SU-DHL-6 (cell line): ENCODE measurements at regions not wholly inside any gene's neighbourhood (a gene's known extent, or its start where the extent isn't known, plus 50 kb on each side); places are given as distances from the start of the nearest gene placed in this dataset.

Experiments used
- H2AFZ ChIP-seq: fragments of 200-600 bp; sonication (generic); 2 replicates; pipeline ENCODE4 v1.6.1; 2014; ENCODE audit warnings: low read depth, mild to moderate bottlenecking, moderate library complexity, mixed read lengths, antibody characterized with exemption, low read length; ENCODE audit not compliant: severe bottlenecking
- H3F3A ChIP-seq: fragments of 200-600 bp; shearing (Covaris generic); 2 replicates; pipeline ENCODE4 v1.6.0; 2016; ENCODE audit warnings: antibody characterized with exemption, mild to moderate bottlenecking; ENCODE audit not compliant: insufficient read depth
- H3K27ac ChIP-seq: fragments of 200-600 bp; sonication (generic); 2 replicates; pipeline ENCODE4 v1.5.1; 2016; ENCODE audit warnings: low read depth, mild to moderate bottlenecking, low read length, moderate library complexity, mixed read lengths
- H3K27me3 ChIP-seq: fragments of 200-600 bp; sonication (generic), shearing (Covaris generic); 2 replicates; pipeline ENCODE4 v1.6.0; 2014; ENCODE audit warnings: mild to moderate bottlenecking, low read length
- H3K36me3 ChIP-seq: fragments of 200-600 bp; sonication (generic); 2 replicates; pipeline ENCODE4 v1.6.1; 2014; ENCODE audit warnings: mild to moderate bottlenecking, low read length, mixed read lengths
- H3K4me2 ChIP-seq: fragments of 300-600, 200-600 bp; shearing (Covaris generic), sonication (generic); 2 replicates; pipeline ENCODE4 v1.6.0; 2014; ENCODE audit warnings: low read length, low read depth, mild to moderate bottlenecking; ENCODE audit not compliant: poor library complexity, severe bottlenecking
- H3K4me3 ChIP-seq: fragments of 200-600 bp; sonication (generic); 2 replicates; pipeline ENCODE4 v1.5.1; 2014; ENCODE audit warnings: antibody characterized with exemption, low read length, mild to moderate bottlenecking, mixed read lengths; ENCODE audit not compliant: insufficient read depth, poor library complexity, severe bottlenecking
- H3K79me2 ChIP-seq: fragments of 200-600 bp; sonication (generic); 2 replicates; pipeline ENCODE4 v1.6.1; 2014; ENCODE audit warnings: mild to moderate bottlenecking, low read length, moderate library complexity; ENCODE audit not compliant: insufficient read depth
- H3K9ac ChIP-seq: fragments of 200-600 bp; sonication (generic); 2 replicates; pipeline ENCODE4 v1.7.0; 2014; ENCODE audit warnings: mild to moderate bottlenecking, low read length
- H3K9me2 ChIP-seq: fragments of 200-600 bp; sonication (generic); replicated peaks from 2 replicates; pipeline ENCODE4 v1.6.1; 2014; ENCODE audit warnings: low read length; ENCODE audit not compliant: insufficient read depth
- H3K9me3 ChIP-seq: fragments of 200-600 bp; sonication (generic); 2 replicates; pipeline ENCODE4 v1.6.1; 2014; ENCODE audit warnings: low read length, mixed read lengths; ENCODE audit not compliant: insufficient read depth
- H4K20me1 ChIP-seq: fragments of 200-600 bp; sonication (generic); 2 replicates; pipeline ENCODE4 v1.6.1; 2014; ENCODE audit warnings: low read depth, mild to moderate bottlenecking, antibody characterized with exemption, low read length, moderate library complexity, mixed read lengths
- CTCF ChIP-seq: fragments of 200-600 bp; sonication (generic); IDR thresholded peaks from one replicate; pipeline ENCODE4 v1.5.1; 2017; ENCODE audit warnings: antibody characterized with exemption, mild to moderate bottlenecking, low read length, moderate library complexity; ENCODE audit not compliant: insufficient read depth, poor library complexity, severe bottlenecking
- EZH2phosphoT487 ChIP-seq: fragments of 200-600 bp; sonication (generic), shearing (Covaris generic); conservative IDR thresholded peaks from 2 replicates; pipeline ENCODE4 v1.6.1; 2018; ENCODE audit warnings: mild to moderate bottlenecking, antibody characterized with exemption, low read length, moderate library complexity, mixed read lengths

- no peak overlapping the region for H3K4me2 ChIP-seq
- H4K20me1 ChIP-seq = no peaks in the 10 kb centered on the region
- no peak overlapping the region for H3K4me3 ChIP-seq
- H3K27me3 ChIP-seq = no peaks in the 10 kb centered on the region
- H3K9me3 ChIP-seq = no peaks in the 10 kb centered on the region
- H3K79me2 ChIP-seq = no peaks in the 10 kb centered on the region
- H3K9me2 ChIP-seq = no peaks in the 10 kb centered on the region
- no peak for TF ChIP-seq CTCF
- no peak for TF ChIP-seq EZH2phosphoT487
- H3K36me3 ChIP-seq = no peaks in the 10 kb centered on the region
- no peak overlapping the region for H3K27ac ChIP-seq
- H3F3A ChIP-seq = no peaks in the 10 kb centered on the region
- H3K9ac ChIP-seq = no peak overlapping the region
- no peak overlapping the region for H2AFZ ChIP-seq
Measured at GRCh38 chr6:751765-752164, 58.8 kb upstream of the EXOC2 start.

- Histone ChIP-seq H3K27ac (no peak overlapping the region), H3K79me2 (no peaks in the 10 kb centered on the region), H3K4me3 (no peak overlapping the region), H3F3A (no peaks in the 10 kb centered on the region), H3K9ac (no peak overlapping the region), H3K9me2 (no peaks in the 10 kb centered on the region), H4K20me1 (no peaks in the 10 kb centered on the region), H3K4me2 (no peak overlapping the region), H3K36me3 (no peaks in the 10 kb centered on the region), H3K27me3 (no peaks in the 10 kb centered on the region), H3K9me3 (no peaks in the 10 kb centered on the region), H2AFZ (no peak overlapping the region)
- no peak for TF ChIP-seq EZH2phosphoT487
- TF ChIP-seq CTCF = no peak
Measured at GRCh38 chr6:747921-748320, 55.0 kb upstream of the EXOC2 start.

GRCh38 chr6:747028-747427, 54.1 kb upstream of the EXOC2 start:
- Histone ChIP-seq H3K9me2 (no peaks in the 10 kb centered on the region), H3K4me3 (no peak overlapping the region), H3K27ac (no peak overlapping the region), H3K4me2 (no peak overlapping the region), H3K9ac (no peak overlapping the region), H3F3A (no peaks in the 10 kb centered on the region), H3K9me3 (no peaks in the 10 kb centered on the region), H3K27me3 (no peaks in the 10 kb centered on the region), H2AFZ (no peak overlapping the region), H3K79me2 (no peaks in the 10 kb centered on the region), H3K36me3 (no peaks in the 10 kb centered on the region), H4K20me1 (no peaks in the 10 kb centered on the region)
- no peak for TF ChIP-seq EZH2phosphoT487
- TF ChIP-seq CTCF = no peak
